Tibial artery (tissue), 4 donors: ENCODE measurements at regions not wholly inside any gene's neighbourhood (a gene's known extent, or its start where the extent isn't known, plus 50 kb on each side); places are given as distances from the start of the nearest gene placed in this dataset.

Experiments
- DNase-seq, 2 donors: peaks; one replicate each; pipeline ENCODE4 v3.0.0-alpha.2; 2019
- H3K27ac ChIP-seq, 2 donors: fragments of 200-600 bp; sonication (generic) in 1 of 2; 1 replicate in 1 of 2; 2 replicates in 1 of 2; pipeline ENCODE4 v1.5.1; 2018 to 2019; ENCODE audit warnings: mild to moderate bottlenecking in 1 of 2
- H3K27me3 ChIP-seq, 2 donors: fragments of 200-600 bp; sonication (generic) in 1 of 2; one replicate each; pipeline versions ENCODE4 v1.5.1 to v1.6.0; 2016 to 2019
- H3K36me3 ChIP-seq, 3 donors: fragments of 200-600 bp; sonication (generic) in 2 of 3; one replicate each; pipeline ENCODE4 v1.5.1; 2016 to 2019; ENCODE audit warnings: mild to moderate bottlenecking in 2 of 3
- H3K4me1 ChIP-seq, 4 donors: fragments of 200-600 bp; sonication (generic) in 2 of 4; 1 replicate in 3 of 4; 2 replicates in 1 of 4; pipeline ENCODE4 v1.5.1; 2016 to 2019
- H3K4me3 ChIP-seq, 2 donors: fragments of 200-600 bp; sonication (generic) in 1 of 2; 1 replicate in 1 of 2; 2 replicates in 1 of 2; pipeline ENCODE4 v1.5.1; 2018 to 2019; ENCODE audit warnings: mild to moderate bottlenecking in 2 of 2
- H3K9me3 ChIP-seq, 3 donors: fragments of 200-600 bp; sonication (generic) in 1 of 3; one replicate each; pipeline ENCODE4 v1.5.1; 2016 to 2019
- intact Hi-C: fragments of 100-400 bp; cut with DNase I; formaldehyde crosslinking; loops from one replicate; pipeline ENCODE4 v1.15.0; 2023; ENCODE audit warnings: low total_unique reads
- TF ChIP-seq, protein P1 (sequence below), 2 experiments: fragments of 200-600 bp in 1 of 2; fragments of 450-650 bp in 1 of 2; IDR thresholded peaks; one replicate each; pipeline ENCODE4 v1.5.1; 2017 to 2019; ENCODE audit warnings: antibody characterized with exemption in 2 of 2, mild to moderate bottlenecking in 1 of 2, moderate library complexity in 1 of 2

GRCh38 chr12:105610459-105610858 lies 280.0 kb downstream of the C12orf75 start:
- no peaks in the 10 kb centered on the region for H3K36me3 ChIP-seq
- DNase-seq = no peak
- no peaks in the 10 kb centered on the region for H3K27me3 ChIP-seq
- H3K9me3 ChIP-seq = no peaks in the 10 kb centered on the region
- intact Hi-C loops = no loop called here
- H3K4me3 ChIP-seq = no peak overlapping the region
- H3K27ac ChIP-seq = no peak overlapping the region
- TF ChIP-seq, protein P1, sequence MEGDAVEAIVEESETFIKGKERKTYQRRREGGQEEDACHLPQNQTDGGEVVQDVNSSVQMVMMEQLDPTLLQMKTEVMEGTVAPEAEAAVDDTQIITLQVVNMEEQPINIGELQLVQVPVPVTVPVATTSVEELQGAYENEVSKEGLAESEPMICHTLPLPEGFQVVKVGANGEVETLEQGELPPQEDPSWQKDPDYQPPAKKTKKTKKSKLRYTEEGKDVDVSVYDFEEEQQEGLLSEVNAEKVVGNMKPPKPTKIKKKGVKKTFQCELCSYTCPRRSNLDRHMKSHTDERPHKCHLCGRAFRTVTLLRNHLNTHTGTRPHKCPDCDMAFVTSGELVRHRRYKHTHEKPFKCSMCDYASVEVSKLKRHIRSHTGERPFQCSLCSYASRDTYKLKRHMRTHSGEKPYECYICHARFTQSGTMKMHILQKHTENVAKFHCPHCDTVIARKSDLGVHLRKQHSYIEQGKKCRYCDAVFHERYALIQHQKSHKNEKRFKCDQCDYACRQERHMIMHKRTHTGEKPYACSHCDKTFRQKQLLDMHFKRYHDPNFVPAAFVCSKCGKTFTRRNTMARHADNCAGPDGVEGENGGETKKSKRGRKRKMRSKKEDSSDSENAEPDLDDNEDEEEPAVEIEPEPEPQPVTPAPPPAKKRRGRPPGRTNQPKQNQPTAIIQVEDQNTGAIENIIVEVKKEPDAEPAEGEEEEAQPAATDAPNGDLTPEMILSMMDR (IDR thresholded peaks at IDR 0.05) = no peak
- H3K4me1 ChIP-seq = peaks cover 0 to 9% (median 0%) of the 10 kb centered on the region in 4 donors

DNA sequence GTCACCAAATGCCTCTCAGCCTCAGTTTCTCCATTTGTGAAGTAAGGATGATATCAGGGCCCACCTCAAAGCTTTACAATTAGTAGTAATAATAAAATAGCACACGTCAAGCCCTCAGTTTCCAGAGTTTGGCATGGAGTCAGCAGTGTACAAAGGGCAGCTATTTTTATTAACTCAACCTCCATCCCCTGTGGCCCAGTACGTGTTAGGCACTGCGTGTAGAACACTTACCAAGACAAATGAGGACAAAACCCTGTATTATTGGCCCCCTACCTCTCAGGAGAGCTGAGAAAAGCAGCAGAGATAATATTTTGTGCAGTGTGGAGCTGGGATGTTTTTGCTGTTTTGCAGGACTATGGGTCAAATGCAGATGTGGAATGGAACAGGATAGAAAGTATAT lies 280.8 kb downstream of the C12orf75 start:
- no peaks in the 10 kb centered on the region for H3K9me3 ChIP-seq
- H3K27me3 ChIP-seq = no peaks in the 10 kb centered on the region
- H3K4me3 ChIP-seq = no peak overlapping the region
- no peak overlapping the region for H3K27ac ChIP-seq
- TF ChIP-seq, protein P1 (IDR thresholded peaks at IDR 0.05) = no peak
- intact Hi-C loops = no loop called here
- no peak for DNase-seq
- H3K36me3 ChIP-seq = no peaks in the 10 kb centered on the region
- peaks cover 0 to 9% (median 0%) of the 10 kb centered on the region in 4 donors for H3K4me1 ChIP-seq

DNA sequence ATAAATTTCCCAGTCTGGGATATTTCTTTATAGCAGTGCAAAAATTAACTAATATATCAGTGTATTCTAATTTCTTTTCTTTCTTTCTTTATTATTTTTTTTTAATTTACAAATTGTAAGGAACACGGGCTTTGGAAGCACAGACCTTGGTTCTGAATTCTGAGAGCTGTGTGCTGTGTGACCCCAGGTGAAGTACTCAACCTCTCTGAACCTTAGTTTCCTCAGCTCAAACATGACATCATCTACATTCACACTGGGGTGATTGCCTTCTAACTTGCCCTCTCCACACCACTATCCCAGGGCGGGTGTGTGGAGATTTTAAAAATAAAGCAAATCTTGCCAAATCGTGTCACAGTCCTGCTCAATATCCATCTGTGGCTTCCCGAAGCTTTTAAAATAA lies 282.8 kb downstream of the C12orf75 start:
- no peaks in the 10 kb centered on the region for H3K36me3 ChIP-seq
- DNase-seq = no peak
- intact Hi-C loops = no loop called here
- H3K4me3 ChIP-seq = no peak overlapping the region
- TF ChIP-seq, protein P1 (IDR thresholded peaks at IDR 0.05) = no peak
- no peaks in the 10 kb centered on the region for H3K27me3 ChIP-seq
- H3K4me1 ChIP-seq = peaks cover 0 to 9% (median 0%) of the 10 kb centered on the region in 4 donors
- H3K9me3 ChIP-seq = no peaks in the 10 kb centered on the region
- H3K27ac ChIP-seq = no peak overlapping the region

GRCh38 chr12:105613887-105614286 lies 283.4 kb downstream of the C12orf75 start:
- Histone ChIP-seq H3K36me3 (no peaks in the 10 kb centered on the region), H3K27me3 (no peaks in the 10 kb centered on the region), H3K4me1 (peaks cover 0 to 9% (median 0%) of the 10 kb centered on the region in 4 donors), H3K4me3 (no peak overlapping the region), H3K9me3 (no peaks in the 10 kb centered on the region), H3K27ac (no peak overlapping the region)
- intact Hi-C loops = no loop called here
- TF ChIP-seq, protein P1 (IDR thresholded peaks at IDR 0.05) = no peak
- DNase-seq = no peak

DNA sequence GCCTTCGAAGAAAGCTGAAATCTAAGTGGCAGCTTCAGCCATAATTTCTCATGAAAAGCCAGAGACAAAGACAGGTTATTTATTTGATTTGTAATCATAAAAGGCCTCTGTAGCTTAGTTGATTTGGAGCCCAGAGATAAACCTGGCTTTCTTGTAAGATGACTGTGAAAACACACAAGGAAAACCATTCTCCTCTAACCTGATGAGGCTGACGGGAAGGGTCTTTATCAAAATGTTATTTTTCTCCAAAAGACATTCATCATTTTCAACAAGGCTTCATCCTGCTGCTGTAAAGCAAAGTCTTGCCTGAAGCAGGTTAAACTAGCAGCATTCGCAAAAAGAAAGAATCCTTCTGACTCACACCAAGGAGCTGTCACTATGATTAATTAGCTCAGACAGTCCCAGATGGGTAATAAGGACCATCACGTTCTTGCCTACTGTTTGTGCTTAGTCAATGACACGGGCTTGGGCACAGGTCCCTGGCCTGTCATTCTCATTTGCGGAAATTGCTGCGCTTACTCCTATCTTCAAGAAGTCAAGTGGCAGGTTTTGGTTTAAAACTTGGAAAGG lies 286.6 kb downstream of the C12orf75 start:
- no peak overlapping the region for H3K27ac ChIP-seq
- intact Hi-C loops = no loop called here
- no peak for DNase-seq
- TF ChIP-seq, protein P1 (IDR thresholded peaks at IDR 0.05) = no peak
- H3K4me3 ChIP-seq = no peak overlapping the region
- H3K27me3 ChIP-seq = no peaks in the 10 kb centered on the region
- H3K36me3 ChIP-seq = no peaks in the 10 kb centered on the region
- H3K9me3 ChIP-seq = no peaks in the 10 kb centered on the region
- no peaks in the 10 kb centered on the region for H3K4me1 ChIP-seq

DNA sequence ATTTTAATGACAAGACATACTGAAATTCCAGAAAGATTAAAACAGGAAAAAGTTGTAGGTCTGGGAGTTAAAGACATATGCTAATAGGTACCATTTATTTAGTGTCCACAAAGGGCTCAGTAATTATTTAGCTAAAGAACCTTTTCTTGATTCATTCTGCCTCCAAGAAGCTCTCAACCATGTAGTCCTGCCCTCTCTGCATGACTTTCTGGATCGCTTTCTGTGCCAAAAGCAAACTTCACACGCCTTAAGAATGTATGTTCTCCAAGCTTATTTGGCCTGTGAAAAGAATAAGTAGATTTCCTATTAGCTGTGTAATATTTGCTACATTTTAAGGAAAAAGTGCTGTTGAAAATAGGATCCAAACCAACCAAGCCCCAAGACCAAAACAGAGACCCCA lies 291.7 kb downstream of the C12orf75 start:
- H3K27me3 ChIP-seq = no peaks in the 10 kb centered on the region
- intact Hi-C loops = no loop called here
- H3K9me3 ChIP-seq = no peaks in the 10 kb centered on the region
- no peaks in the 10 kb centered on the region for H3K4me1 ChIP-seq
- no peaks in the 10 kb centered on the region for H3K36me3 ChIP-seq
- H3K4me3 ChIP-seq = no peak overlapping the region
- H3K27ac ChIP-seq = no peak overlapping the region
- DNase-seq = no peak
- TF ChIP-seq, protein P1 (IDR thresholded peaks at IDR 0.05) = no peak
